H1 (cell line): ENCODE measurements at regions not wholly inside any gene's neighbourhood (a gene's known extent, or its start where the extent isn't known, plus 50 kb on each side); places are given as distances from the start of the nearest gene placed in this dataset.

Experiments used
- CTCF ChIP-seq, 3 experiments: IDR thresholded peaks; 1 replicate in 2 of 3; 2 replicates in 1 of 3; pipeline versions ENCODE4 v1.5.1 to v1.6.1; 2011; ENCODE audit warnings: low read length in 3 of 3, mild to moderate bottlenecking in 3 of 3, inconsistent platforms in 2 of 3, low read depth in 1 of 3, moderate library complexity in 1 of 3; ENCODE audit not compliant: insufficient read depth in 1 of 3; ENCODE audit errors: control extremely low read depth in 1 of 3

DNA sequence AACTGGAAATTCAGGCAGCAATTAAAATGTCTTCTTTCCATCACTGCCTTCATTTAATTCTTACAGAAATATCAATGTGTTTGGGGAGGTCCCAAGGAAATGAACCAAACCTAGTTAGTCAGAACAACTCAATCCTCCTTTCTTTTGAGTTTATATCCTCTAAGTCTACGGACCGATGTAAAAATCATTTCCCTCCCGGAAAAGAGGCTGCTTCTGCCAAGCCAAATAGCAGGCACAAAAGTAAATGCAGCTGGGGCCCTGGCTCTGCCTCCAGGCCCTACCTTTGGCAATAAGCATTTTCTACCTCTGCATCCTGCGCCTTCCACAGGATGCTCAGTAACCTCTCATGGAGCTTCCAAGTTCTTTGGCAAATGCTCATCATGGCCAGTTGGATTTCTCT lies 122.5 kb upstream of the COL8A1 start (continued):
- no peak for TF ChIP-seq CTCF (IDR thresholded peaks at IDR 0.05; ENCODE audit: control extremely low read depth in 1 of 3, insufficient read depth in 1 of 3, low read depth in 1 of 3, low read length in 3 of 3)
